Testis (tissue), 2 donors: ENCODE measurements at regions not wholly inside any gene's neighbourhood (a gene's known extent, or its start where the extent isn't known, plus 50 kb on each side); places are given as distances from the start of the nearest gene placed in this dataset.
"Not testable (repeated sequence)": the region's sequence is repeated elsewhere in the genome, so short reads cannot be mapped to it uniquely, and the experiment has no call there.

Experiments
- DNase-seq: peaks from one replicate; pipeline ENCODE4 v3.0.0-alpha.2; 2019
- H3K27ac ChIP-seq, 2 donors: fragments of 200-600 bp; sonication (generic); one replicate each; pipeline ENCODE4 v1.5.1; 2019
- H3K27me3 ChIP-seq: fragments of 200-600 bp; sonication (generic); one replicate; pipeline ENCODE4 v1.5.1; 2019
- H3K36me3 ChIP-seq: fragments of 200-600 bp; sonication (generic); one replicate; pipeline ENCODE4 v1.5.1; 2017; ENCODE audit warnings: low read depth; ENCODE audit errors: missing control alignments
- H3K4me1 ChIP-seq: fragments of 200-600 bp; sonication (generic); one replicate; pipeline ENCODE4 v1.5.1; 2019
- H3K4me3 ChIP-seq, 2 donors: fragments of 200-600 bp; sonication (generic); one replicate each; pipeline ENCODE4 v1.5.1; 2017 to 2019
- H3K9me3 ChIP-seq: fragments of 200-600 bp; sonication (generic); one replicate; pipeline ENCODE4 v1.5.1; 2017
- POLR2A ChIP-seq: fragments of 450-650 bp; IDR thresholded peaks from one replicate; pipeline ENCODE4 v1.6.1; 2017; ENCODE audit warnings: antibody characterized with exemption, mild to moderate bottlenecking, moderate library complexity
- WGBS, 2 donors: methylation state at CpG; one replicate each; pipeline ENCODE4 v1.1.5; 2018; 5-methylcytosine and 5-hydroxymethylcytosine counted together
- intact Hi-C: fragments of 100-400 bp; cut with DNase I; formaldehyde crosslinking; loops from one replicate; pipeline ENCODE4 v1.15.1; 2023; ENCODE audit warnings: low total_unique reads
- TF ChIP-seq, protein P1 (sequence below), 3 experiments: fragments of 450-650 bp in 2 of 3; fragments of 200-600 bp in 1 of 3; sonication (generic) in 1 of 3; IDR thresholded peaks; one replicate each; pipeline ENCODE4 v1.5.1; 2016 to 2019; ENCODE audit warnings: antibody characterized with exemption in 3 of 3, mild to moderate bottlenecking in 2 of 3, moderate library complexity in 1 of 3

- 70 to 74% methylated on average over 5 of the region's 5 CpGs for WGBS, 2 donors
- no peak overlapping the region for H3K27ac ChIP-seq
- H3K4me1 ChIP-seq: no peaks in the 10 kb centered on the region
- H3K9me3 ChIP-seq: no peaks in the 10 kb centered on the region
- H3K4me3 ChIP-seq: no peak overlapping the region
- TF ChIP-seq, protein P1, sequence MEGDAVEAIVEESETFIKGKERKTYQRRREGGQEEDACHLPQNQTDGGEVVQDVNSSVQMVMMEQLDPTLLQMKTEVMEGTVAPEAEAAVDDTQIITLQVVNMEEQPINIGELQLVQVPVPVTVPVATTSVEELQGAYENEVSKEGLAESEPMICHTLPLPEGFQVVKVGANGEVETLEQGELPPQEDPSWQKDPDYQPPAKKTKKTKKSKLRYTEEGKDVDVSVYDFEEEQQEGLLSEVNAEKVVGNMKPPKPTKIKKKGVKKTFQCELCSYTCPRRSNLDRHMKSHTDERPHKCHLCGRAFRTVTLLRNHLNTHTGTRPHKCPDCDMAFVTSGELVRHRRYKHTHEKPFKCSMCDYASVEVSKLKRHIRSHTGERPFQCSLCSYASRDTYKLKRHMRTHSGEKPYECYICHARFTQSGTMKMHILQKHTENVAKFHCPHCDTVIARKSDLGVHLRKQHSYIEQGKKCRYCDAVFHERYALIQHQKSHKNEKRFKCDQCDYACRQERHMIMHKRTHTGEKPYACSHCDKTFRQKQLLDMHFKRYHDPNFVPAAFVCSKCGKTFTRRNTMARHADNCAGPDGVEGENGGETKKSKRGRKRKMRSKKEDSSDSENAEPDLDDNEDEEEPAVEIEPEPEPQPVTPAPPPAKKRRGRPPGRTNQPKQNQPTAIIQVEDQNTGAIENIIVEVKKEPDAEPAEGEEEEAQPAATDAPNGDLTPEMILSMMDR (IDR thresholded peaks at IDR 0.05): no peak
- TF ChIP-seq POLR2A: no peak
- H3K36me3 ChIP-seq: no peaks in the 10 kb centered on the region
- no peak for DNase-seq
- intact Hi-C loops: no loop called here
- H3K27me3 ChIP-seq: no peaks in the 10 kb centered on the region
Measured at GRCh38 chr11:96580476-96581040, 190.7 kb downstream of the JRKL start.

DNA sequence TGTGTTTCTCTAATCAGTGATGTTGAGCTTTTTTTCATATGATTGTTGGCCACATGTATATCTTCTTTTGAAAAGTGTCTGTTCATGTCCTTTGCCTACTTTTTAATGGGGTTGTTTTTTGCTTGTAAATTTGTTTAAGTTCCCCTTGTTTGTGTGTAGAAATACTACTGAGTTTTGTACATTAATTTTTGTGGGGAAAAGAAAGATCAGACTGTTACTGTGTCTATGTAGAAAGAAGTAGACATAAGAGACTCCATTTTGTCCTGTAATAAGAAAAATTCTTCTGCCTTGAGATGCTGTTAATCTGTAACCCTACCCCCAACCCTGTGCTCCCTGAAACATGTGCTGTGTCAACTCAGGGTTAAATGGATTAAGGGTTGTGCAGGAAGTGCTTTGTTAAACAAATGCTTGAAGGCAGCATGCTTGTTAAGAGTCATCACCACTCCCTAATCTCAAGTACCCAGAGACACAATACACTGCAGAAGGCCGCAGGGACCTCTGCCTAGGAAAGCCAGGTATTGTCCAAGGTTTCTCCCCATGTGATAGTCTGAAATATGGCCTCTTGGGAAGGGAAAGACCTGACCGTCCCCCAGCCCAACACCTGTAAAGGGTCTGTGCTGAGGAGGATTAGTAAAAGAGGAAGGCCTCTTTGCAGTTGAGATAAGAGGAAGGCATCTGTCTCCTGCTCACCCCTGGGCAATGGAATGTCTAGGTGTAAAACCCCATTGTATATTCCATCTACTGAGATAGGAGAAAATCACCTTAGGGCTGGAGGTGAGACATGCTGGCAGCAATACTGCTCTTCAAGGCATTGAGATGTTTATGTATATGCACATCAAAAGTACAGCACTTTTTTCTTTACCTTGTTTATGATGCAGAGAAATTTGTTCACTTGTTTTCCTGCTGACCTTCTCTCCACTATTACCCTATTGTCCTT, 196.4 kb downstream of the JRKL start:
- DNase-seq, H3K9me3 ChIP-seq, H3K27ac ChIP-seq, intact Hi-C loops, H3K4me3 ChIP-seq, H3K27me3 ChIP-seq, H3K4me1 ChIP-seq, H3K36me3 ChIP-seq: not testable (repeated sequence)
- WGBS, 2 donors: 87 to 95% methylated on average over 2 of the region's 2 CpGs

DNA sequence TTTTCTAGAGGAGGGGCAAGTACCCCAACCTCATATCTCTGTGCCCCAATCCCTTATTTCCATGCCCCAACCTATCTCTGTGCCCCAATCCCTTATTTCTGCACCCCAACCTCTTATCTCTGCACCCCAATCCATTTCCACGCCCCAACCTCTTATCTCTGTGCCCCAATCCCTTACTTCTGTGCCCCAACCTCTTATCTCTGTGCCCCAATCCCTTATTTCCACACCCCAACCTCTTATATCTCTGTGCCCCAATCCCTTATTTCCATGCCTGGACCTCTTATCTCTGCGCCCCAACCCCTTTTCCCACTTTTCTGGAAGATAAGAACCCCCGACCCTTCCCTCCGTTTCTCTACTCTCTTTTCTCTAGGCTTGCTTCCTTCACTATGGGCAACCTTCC, 199.0 kb downstream of the JRKL start:
- H3K4me1 ChIP-seq, intact Hi-C loops, H3K4me3 ChIP-seq, H3K27me3 ChIP-seq, H3K27ac ChIP-seq, H3K36me3 ChIP-seq, H3K9me3 ChIP-seq, DNase-seq: not testable (repeated sequence)
- 76 to 96% methylated on average over 4 of the region's 4 CpGs for WGBS, 2 donors

DNA sequence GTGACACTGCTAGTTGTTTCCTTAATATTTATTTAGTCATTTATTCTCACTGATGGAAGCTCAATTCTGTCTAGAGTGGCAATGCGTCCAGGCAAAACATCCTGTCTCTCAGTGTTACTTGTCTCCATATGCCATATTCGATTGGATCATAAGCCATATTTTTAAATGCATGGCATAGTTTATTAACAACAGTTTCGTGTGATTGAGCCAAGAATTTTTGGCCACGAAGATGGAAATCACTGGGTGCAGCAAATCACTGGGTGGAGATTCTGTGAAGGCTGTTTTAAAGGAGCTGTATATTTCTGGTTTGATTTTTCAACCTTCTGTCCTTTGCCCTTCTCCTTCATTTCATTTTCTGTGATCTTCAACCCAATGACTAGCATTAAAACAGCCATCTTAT, 205.2 kb downstream of the JRKL start:
- no peak overlapping the region for H3K4me3 ChIP-seq
- intact Hi-C loops: no loop called here
- no peaks in the 10 kb centered on the region for H3K4me1 ChIP-seq
- no peaks in the 10 kb centered on the region for H3K36me3 ChIP-seq
- no peak overlapping the region for H3K27ac ChIP-seq
- 81 to 82% methylated on average over 4 of the region's 4 CpGs for WGBS, 2 donors
- no peaks in the 10 kb centered on the region for H3K27me3 ChIP-seq
- TF ChIP-seq, protein P1 (IDR thresholded peaks at IDR 0.05): no peak
- TF ChIP-seq POLR2A: no peak
- H3K9me3 ChIP-seq: no peaks in the 10 kb centered on the region
- DNase-seq: no peak

DNA sequence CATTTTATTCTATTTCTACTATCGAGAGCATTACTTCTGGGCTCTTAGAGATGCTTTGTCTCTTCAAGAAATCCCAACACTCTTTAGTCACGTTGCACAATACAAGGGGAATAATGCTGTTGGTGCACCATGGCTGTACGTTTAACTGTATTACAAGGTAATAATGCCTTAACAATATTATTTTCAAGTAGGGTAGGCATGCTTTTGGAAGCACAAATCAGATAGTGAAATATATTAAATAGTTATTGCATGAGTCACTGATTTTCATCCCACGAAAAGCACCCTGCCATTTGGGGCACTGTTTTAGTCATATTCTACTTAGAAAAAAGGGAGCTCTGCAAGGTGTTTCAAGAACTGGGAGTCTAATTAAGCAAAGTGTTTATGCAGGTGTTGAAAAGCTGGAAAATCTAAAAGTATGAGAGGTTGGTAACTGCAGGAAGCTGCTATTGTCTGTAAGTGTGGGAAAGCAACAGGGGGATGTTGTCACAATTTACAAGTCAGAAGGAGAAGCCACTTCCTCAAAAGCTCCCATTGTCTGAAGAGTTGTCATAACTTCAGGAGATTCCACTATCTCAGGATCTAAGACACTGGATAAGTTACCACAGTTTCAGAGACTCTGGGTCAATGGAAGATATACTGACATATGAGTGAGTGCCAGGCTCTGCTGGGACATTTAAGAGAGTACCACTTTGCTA, 218.2 kb downstream of the JRKL start:
- no peaks in the 10 kb centered on the region for H3K9me3 ChIP-seq
- no peak overlapping the region for H3K4me3 ChIP-seq
- 81 to 85% methylated on average over 4 of the region's 4 CpGs for WGBS, 2 donors
- no peaks in the 10 kb centered on the region for H3K27me3 ChIP-seq
- H3K4me1 ChIP-seq: no peaks in the 10 kb centered on the region
- H3K36me3 ChIP-seq: no peaks in the 10 kb centered on the region
- no peak overlapping the region for H3K27ac ChIP-seq
- DNase-seq: no peak
- intact Hi-C loops: no loop called here
- TF ChIP-seq POLR2A: no peak
- TF ChIP-seq, protein P1 (IDR thresholded peaks at IDR 0.05): no peak
